ENCODE measurements at regions not wholly inside any gene's neighbourhood (a gene's known extent, or its start where the extent isn't known, plus 50 kb on each side); places are given as distances from the start of the nearest gene placed in this dataset.

DNA sequence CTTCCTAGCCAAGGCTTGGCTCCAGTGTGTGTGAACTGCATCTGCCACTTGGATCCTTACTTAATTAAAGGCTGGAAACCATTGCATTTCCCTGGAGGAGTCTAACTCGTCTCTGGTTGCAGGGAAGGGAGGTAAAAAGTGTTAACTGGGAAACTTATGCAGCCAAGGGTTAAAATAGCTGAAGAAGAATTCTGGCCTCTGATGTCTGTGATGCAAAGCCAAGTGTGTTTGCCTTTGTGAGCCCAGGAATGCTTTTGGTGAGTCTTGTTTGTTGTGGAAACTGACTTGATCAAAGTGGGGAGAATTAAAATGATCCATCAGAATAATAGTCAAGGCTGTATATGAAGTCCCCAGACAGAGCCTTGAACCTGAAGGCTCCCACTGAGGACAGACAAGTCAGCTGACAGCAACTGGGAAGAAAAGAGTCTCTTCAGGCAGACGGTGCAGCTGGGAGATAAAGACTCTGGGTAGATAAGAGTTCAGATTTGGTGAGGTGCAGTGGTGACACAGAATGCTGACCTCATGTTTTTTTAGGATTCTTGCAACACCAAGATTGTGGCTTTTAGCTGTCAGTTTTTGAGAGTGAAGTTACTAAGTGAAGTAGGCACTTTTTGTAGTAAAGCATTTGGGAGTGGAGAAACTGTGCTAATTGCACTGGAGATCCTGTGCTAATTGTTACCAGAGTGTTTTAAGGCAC lies 59.5 kb upstream of the WLS start:
- no peak for DNase-seq

DNA sequence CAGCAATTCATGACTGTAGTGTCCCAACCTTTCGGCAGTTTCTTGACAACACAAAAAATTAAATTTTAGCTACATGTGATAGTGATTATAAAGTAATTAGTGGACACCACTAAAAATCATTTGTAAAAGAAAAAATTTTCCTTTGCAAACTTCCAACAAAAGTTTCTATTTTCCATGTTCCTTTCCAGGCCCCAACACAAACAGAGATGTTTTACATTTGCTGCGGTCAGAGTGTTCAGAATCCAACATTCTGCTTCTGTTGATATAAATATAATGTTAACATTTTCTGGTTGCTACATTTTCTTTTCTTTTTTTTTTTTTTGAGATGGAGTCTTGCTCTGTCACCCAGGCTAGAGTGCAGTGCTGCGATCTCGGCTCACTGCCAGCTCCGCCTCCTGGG lies 54.9 kb upstream of the WLS start:
- no peak for DNase-seq

DNA sequence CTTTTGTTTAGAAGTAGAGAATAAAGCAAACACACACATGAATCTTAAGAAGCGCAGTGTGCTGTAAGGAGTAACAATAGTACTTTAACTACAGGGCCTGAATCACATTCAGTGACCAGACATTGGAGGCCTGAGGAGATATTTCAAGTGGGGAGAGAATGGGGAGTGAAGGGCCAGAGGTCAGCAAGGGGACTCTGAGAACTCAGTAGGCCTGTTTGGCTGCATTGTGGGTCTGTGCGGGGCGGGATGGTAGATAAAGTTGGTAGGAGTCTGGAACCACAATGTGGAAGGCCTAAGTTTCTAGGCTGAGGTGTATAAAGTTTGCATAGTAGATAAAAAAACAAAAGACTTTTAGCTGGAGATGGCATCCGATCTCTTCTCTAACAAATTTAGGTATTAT lies 52.7 kb upstream of the WLS start:
- no peak for DNase-seq

DNA sequence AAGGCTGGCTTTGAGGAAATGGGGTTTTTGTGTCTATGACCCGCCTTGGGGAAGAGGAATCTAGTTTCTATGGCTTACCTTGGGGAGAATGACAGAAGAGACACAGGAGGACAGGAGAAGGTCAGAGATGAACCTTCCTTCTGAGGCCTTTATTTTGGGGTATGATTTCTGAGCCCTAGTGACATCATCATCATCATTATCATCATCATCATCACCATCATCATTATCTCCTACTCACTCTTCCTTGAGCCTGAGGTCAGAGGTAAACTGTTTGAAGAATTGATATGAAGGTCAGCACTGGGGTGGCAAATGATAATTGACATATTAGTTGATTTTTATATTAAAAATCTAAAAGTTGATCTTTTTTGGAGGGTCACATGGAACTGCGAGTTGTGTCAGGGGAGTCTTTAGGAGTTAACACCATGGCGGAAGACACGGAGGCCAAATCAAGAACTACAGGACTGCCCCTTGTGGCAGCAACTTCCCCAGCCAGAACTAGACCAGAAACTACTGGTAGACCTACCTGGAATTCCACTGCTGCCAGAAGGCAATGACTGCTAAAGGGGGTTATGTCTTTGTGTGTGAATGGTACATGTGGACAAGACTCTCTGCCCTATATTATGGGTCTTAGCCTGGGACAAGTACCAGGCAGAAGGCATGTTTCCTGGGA lies 49.8 kb upstream of the WLS start:
- no peak for DNase-seq
